Occipital lobe (tissue), 1 donor: ENCODE measurements at regions not wholly inside any gene's neighbourhood (a gene's known extent, or its start where the extent isn't known, plus 50 kb on each side); places are given as distances from the start of the nearest gene placed in this dataset.
"Not testable (repeated sequence)": the region's sequence is repeated elsewhere in the genome, so short reads cannot be mapped to it uniquely, and the experiment has no call there.

ENCODE experiments used
- DNase-seq: peaks from one replicate; lab custom pipeline; 2025; lab: John Stamatoyannopoulos, UW

- no peak for DNase-seq
Observed at GRCh38 chr20:40849456-40849855, 160.4 kb upstream of the MAFB start.

- no peak for DNase-seq
Observed at GRCh38 chr20:40851051-40851450, 162.0 kb upstream of the MAFB start.

DNA sequence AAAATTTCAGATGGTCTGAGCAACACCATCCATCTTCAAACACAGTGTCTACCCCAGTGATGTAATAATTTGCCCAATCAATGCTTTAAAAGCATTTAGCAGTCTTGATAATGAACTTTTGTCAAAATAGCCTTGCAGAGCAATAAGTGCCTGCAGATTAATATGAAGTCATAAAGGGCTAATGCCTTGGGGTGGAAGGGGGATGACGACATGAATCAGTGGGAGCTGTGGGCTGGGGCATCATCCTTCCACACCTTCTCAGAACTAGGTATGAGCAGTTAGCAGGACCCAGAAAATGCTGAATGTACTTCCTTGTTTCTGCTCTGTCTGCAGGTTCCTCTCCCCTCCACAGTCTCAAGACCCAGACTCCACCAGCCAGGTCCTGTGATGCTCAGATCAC, 166.2 kb upstream of the MAFB start:
- DNase-seq: no peak

DNA sequence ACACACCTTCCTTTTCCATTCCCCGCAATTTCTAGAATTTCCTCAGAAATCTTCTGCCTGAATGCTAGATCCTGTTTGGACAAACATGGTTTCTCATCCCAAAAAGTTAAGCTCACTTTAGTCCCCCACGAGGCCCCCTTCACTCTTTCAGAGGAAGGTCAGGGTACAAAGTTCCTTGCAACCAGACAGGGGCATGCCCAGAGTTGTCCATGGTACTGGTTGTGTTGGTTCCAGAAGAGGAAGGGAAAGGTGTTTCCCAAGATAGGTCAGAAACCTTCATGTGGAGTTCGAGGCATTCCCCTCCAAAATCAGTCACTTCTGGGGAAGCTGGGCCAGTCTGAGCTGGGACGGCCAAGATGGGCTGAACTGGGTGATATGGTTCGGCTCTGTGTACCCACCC, 167.6 kb upstream of the MAFB start:
- DNase-seq: no peak

GRCh38 chr20:40860487-40860902, 168.1 kb upstream of the TOP1 start:
- no peak for DNase-seq

GRCh38 chr20:40861427-40862008, 167.1 kb upstream of the TOP1 start:
- no peak for DNase-seq

DNA sequence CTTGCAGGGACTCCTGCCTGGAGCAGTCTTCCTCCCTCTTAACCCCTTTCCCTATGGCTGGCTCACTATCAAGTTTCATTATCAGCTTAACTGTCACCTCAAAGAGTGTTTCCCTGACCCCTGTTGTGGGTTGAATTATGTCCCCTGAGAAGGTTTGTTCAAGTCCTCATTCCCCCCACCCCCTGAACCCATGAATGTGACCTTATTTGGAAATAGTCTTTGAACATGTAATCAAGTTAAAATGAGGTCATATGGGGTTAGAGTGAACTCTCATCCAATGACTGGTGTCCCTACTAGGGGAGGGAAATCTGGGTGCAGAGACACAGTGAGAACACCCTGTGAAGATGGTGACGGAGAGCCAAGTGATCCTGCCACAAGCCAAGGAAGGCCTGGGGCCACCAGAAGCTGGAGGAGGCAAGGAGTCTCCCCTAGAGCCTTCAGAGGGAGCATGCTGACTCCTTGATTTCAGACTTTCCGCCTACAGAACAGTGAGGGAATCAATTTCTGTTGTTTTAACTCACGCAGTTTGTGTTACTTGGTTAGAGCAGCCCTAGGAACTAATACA, 165.2 kb upstream of the TOP1 start:
- DNase-seq: no peak

- no peak for DNase-seq
Observed at GRCh38 chr20:40864470-40864869, 164.2 kb upstream of the TOP1 start.

GRCh38 chr20:40865095-40865494, 163.5 kb upstream of the TOP1 start:
- DNase-seq: no peak

GRCh38 chr20:40866056-40866455, 162.6 kb upstream of the TOP1 start:
- DNase-seq: no peak

GRCh38 chr20:40868551-40869217, 159.9 kb upstream of the TOP1 start:
- DNase-seq: no peak

DNA sequence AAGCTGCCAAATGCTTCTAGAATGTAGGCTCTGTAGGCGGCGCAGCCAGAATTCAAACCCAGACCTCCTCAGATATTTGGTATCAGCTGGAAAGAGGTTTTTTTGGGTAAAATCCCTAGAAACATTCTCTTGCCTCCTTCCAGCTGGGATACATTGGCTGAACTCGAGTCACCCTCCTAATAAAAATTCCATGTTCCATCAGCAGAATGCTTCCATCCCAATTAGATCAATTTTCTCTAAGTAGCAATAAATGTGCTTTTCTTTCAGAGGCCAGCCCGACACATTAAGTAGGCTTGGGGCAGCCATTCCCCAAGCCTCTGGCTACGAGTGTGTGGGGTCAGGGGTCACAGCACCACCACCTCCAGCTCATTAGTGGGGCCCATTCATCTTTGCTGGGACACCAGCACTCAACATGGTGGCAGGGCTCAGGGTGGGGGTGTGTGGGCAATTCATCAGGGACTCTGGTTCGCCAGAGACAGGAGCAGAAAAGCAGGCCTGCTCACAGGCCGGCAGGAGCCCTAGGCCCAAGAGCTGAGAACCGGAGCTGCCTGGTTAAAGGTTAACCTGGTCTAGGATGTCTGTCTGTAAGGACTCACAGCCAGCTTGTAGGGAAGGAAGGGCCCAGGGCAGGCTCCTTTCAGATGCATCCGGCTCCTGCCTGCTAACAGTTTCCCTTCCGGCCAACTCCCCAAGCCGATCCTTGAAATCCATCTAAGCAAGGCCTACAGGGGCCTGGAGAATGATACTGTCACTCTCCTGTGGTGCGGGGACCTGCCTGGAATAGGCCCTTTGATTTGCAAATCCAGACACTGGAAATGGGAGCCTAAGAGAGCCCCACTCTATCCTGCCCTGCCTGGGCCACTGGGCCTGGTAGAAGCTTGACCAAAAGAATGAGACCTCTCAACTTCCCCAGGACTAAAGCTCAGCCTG, 159.1 kb upstream of the TOP1 start:
- no peak for DNase-seq

GRCh38 chr20:40875116-40876085, 153.2 kb upstream of the TOP1 start:
- DNase-seq: no peak

DNA sequence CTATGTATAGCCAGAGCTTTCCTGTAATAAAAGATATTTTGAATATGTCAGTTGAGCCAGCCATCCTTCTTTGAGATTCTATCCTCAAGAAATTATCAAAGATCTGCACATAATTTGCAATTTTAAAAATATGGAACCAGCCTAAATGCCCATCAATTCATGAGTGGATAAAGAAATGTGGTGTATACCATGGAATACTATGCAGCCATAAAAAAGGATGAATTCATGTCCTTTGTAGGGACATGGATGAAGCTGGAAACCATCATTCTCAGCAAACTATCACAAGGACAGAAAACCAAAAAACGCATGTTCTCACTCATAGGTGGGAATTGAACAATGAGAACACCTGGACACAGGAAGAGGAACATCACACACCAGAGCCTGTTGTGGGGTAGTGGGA, 150.5 kb upstream of the TOP1 start:
- DNase-seq: not testable (repeated sequence)

GRCh38 chr20:40880063-40880728, 148.4 kb upstream of the TOP1 start:
- DNase-seq: no peak

GRCh38 chr20:40880729-40881109, 147.9 kb upstream of the TOP1 start:
- DNase-seq: no peak

DNA sequence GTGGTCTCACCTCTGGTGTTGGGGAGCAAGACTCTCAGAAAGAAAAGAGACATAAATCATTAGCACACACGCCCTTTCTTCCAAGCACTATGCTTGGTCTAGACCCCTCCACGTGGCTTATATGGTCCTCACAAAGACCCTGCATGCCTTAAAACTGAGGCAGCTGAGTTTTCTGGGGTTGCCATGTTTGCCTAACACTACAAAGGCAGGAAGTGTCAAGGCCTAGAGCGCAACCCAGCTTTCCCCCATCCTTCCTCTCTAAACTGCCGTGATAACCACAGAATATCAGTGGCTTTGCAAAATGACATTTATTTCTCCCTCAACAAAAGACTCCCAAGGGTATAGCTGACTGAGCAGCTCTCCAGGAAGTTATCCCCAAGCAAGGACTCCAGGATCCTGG, 146.5 kb upstream of the TOP1 start:
- no peak for DNase-seq

GRCh38 chr20:40883097-40883496, 145.5 kb upstream of the TOP1 start:
- DNase-seq: no peak

DNA sequence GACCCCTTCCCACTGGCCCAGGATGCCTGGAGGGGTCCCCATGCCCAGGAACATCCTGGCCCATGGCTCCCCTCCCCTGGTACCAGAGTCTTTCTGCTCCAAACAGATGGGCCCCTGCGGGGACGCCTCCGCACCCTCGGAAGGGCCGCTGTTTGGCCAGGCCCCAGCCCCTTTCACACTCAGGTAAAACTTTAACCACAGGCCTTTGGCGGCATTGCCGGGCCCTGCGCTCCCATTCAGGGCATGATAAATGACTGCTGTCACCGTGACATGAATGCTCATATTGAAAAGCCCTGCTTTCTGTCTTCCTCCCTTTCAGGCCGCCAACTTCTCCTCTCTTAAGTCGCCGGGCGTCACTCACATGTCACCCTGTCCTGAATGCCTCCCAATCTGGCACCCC, 141.5 kb upstream of the TOP1 start:
- no peak for DNase-seq

DNA sequence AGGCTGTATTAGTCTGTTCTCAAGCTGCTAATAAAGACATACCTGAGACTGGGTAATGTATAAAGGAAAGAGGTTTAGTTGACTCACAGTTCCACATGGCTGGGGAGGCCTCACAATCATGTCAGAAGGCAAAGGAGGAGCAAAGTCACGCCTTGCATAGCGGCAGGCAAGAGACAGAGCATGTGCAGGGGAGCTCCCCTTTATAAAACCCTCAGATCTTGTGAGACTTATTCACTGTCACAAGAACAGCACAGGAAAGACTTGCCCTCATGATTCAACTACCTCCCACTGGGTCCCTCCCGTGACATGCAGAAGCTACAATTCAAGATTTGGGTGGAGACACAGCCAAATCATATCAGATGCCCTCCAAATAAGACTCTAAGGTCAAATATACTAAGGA, 139.4 kb upstream of the TOP1 start:
- DNase-seq: not testable (repeated sequence)
